Stimulated activated CD4-positive, alpha-beta T cell treated with anti-CD3 and anti-CD28 coated beads, Interleukin-2, amount 100 ng/mL, for 24 hours (primary cell): ENCODE measurements at regions not wholly inside any gene's neighbourhood (a gene's known extent, or its start where the extent isn't known, plus 50 kb on each side); places are given as distances from the start of the nearest gene placed in this dataset.

Experiments
- DNase-seq, 2 donors: peaks; one replicate each; pipeline ENCODE4 v3.0.0-alpha.2; 2020

DNA sequence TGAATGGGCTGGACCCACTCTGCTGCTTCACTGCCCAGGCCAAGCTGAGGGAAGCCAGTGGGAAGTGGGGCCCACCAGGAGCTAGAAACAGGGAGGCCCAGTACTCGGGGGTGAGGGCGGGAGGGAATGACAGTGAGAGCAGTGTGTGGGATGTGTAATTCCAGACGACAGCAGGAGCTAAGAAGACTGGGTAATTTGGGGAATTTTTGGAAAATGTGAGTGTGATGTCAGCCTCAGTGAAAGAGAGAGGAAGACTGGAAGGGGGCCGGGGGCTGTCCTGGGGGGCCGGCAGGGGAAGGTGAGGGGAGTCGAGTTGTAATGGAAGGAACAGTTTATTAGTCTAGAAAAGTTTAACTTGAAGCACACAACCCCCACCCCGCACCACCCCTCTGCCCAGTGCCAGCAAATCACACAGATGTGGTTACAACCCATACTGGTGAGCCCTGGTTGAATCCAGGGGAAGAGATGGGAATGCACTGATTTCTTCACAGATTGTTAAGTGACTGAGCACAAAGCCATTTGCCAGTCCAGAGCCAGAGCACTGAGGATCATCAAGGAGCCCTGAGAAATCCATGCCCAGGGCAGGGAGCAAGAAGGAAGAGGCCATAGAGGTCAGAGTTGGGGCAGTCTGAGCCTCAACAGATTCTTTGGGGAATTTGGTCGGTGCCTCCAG, 76.7 kb upstream of the PKDCC start:
- no peak for DNase-seq

DNA sequence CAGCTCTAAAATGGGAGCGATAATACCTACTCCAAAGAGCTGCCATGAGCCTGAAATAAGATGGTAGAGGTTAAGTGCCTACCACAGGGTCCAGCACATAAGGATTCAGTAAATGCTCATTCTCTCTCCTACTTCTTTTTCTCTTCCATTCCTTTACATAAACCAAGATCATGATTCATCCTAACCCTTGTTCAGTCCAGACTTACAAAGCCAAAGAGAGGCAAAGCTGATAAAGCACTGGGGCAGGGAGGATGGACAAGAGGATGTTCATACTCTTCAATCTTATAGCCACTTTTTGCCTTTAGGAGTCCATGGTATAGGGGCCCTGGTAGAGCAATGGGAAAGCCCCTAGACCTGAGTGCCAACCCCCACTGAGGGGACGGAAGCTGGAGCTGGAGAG, 75.6 kb upstream of the PKDCC start:
- no peak for DNase-seq

DNA sequence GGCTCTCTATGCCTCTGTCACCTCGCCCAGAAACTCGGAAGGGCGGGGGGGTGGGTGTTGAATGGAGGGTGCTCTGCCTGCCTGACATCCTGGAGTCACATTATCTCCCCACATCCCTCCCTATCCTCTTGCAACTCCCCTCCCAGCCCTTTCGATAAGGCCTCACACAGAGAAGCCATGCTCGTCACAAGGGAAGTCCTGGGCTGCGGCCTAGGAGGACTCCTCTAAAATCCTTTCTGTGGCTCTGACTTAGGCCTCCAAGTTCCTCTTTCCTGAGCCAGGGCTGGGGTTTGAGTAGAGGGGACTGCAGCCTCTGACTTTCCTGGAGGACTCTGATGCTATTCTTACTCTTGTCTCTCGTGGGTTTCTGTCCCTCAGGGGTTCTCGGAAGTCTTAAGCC, 75.0 kb upstream of the PKDCC start:
- no peak for DNase-seq

DNA sequence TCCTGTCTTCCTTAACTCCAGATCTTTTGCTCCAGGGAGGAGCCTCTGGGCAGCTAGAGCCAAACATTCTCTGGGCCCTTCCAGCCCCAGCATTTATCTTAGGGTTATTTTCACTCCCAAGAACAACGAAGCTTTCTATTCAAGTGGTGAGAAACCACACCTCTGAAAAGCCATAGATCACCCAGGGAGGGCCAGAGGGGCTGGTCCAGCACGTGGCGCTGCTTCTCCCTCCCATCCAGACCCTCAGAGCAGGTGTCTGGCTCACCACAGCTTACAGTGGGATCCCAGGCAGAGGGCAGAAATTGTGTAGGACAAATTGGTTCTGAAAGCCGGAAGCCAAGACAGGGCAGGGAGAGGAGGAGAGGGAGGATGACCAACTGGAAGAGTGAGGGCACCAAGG, 74.0 kb upstream of the PKDCC start:
- DNase-seq, result no peak

DNA sequence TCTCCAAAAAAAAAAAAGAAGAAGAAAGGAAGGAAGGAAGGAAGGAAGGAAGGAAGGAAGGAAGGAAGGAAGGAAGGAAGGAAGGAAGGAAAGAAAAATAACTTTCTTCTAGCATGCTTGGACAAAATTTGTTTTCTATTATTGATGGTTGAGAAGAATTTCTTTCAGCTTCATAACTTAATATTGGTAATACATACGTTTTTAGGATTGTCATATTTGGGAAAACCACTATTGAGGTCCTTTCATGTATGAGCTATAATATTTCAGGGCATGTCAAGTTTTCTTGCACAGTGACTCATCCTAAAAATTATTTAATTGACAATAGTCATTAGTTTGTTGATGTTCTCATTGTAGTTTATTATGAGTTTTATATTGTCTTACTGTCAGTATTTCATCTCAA, 66.4 kb upstream of the PKDCC start:
- DNase-seq, result no peak

DNA sequence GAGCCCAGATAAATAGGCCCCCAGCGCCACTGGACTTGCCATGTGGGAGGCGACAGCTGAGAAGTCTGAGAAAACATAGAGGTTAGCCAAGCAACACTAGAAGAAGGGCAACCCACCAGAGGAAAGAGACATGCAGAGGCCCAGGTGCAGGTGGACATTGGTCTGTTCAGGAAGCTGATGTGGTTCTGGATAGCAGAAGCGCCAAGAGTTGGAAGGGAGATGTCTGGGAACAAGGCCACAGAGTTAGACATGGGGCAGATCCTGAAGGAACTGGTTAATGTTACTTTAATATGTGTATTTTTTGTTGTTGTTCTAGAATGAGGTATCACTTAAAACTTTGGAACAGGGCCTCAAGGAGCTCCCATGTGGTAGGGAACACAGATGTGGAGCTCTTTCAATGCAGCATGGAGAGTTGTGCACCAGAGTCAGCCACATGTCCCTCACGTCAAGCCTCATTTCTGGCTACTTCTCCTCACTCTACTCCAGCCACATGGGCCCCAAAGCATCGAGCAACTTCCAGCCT, 62.2 kb upstream of the PKDCC start:
- DNase-seq, result no peak

DNA sequence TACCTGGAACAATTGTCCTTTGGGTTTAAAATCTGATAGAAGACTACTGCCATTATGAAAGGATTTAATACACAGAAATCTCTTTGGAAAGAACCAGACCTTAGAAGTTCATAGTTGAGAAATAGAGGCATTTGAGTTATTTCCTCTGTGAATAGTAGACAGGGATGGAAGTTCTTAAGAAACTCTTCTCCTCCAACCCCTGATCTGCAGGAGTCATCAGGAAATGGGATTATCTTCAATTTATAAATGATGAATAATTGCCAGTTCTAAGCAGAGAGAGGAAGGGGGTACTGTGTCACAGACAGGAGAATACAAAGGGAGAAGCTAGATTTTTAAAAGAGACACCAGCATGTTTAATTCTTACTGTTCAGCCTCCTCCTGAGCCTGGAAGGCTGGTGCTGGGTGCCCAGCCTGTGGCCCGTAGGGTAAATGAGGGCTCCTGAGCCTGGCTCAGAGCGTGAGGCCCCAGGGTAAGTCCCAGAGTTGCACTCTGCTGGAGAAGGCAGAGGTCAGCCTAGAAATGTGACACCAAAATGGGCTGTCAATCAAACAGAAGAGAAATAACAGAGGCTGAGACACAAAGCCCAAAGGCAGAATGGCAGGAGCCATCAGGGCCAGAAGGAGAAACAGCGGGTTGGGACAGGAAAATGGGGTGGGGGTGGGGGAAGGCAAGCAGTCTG, 58.2 kb upstream of the PKDCC start:
- no peak for DNase-seq

DNA sequence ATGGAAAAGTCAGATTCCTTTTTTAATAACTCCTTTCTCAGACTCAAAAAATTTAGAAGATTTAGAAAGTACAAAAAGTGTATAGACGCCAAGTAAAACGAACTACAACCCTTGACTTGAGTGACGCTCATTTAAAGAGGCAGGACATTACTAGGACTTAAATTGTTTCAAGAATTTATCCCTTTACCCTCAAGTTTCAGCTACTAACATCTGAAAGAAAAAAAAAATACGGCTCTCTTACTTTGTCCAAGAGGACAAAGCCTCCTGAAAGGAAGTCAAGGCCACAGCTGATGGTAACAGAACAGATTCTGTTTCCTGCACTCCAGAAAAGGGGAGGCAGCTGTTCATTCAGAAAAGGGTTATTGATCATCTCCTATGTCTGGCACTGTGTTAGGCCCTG, 57.6 kb upstream of the PKDCC start:
- no peak for DNase-seq

DNA sequence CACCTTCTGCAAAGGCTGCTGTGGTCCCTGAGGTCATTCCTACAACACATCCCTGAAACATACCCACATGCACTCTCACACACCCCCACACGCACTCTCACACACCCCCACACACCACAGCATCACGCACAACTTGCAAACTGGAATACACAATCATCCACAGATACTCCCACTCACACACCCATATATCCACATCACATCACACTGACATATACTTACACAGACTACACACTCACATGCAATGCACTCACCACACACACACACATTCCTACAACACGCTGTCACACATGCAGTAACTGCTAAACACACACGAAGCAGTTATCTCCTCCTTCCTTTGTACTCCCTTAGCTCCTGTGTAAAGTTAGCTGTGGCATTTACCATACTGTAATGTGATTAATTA, 57.1 kb upstream of the PKDCC start:
- DNase-seq, result no peak

DNA sequence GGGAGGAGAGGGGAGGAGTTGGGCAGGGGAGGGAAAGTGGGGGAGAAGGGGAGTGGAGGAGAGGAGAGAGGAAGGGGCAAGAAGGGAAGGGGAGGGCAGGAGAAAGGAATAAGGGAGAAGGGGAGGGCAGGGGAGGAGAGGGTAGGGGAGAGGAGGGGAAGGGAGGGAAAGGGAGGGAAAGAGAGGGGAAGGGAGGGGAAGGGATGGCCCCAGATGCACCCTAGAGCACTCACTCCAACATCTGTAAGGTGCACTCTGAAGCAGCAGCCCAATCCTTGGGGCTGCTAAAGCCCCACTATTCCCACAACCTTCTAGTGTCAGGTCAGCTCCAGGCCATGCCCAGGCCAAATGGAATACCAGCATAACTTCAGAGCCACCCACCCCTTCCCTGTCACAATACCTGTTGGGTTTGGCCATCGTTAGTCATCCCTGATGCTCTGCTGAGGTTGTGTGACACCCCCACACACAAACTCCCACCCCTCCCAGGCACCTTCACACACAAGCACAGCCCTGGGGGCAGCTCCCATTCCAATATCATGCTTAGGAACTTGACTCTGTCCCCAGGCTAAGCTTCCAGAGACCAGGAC, 55.7 kb upstream of the PKDCC start:
- no peak for DNase-seq

DNA sequence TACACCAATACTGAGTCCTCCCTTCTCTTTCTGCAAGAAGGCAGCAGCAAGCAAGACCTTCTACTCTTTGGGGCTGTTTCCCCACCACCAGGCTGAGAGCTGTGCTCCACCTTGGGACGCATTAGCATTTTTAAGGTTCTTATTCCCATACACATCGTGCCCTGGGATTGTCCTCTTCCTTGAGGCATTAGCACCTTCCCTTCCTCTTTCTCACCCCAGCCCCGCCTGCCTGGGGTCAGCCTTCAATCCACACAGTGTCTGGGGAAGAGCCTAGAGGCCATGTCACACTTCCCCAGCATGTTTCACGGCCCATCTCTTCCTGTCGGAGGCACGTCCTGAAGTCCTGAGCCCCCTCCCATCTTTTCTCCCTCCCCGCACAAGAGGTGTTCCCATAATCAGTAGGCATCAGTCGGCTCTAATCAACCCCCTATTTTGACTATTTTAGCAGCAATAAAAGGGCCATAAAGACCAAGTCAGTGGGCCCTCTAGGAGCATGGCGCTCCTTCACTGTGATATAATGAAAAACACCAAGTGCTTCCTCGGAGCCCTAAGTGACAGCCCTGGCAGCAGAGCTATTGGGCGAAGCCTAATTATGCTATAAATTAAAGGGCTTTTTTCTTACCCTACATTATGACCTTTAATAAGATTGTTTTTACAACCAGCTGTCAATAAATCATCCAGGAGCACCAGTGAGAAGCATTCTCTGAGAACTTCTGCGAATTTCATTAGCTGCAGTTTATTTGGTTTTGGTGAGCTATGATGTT, 55.0 kb upstream of the PKDCC start:
- DNase-seq, result no peak

DNA sequence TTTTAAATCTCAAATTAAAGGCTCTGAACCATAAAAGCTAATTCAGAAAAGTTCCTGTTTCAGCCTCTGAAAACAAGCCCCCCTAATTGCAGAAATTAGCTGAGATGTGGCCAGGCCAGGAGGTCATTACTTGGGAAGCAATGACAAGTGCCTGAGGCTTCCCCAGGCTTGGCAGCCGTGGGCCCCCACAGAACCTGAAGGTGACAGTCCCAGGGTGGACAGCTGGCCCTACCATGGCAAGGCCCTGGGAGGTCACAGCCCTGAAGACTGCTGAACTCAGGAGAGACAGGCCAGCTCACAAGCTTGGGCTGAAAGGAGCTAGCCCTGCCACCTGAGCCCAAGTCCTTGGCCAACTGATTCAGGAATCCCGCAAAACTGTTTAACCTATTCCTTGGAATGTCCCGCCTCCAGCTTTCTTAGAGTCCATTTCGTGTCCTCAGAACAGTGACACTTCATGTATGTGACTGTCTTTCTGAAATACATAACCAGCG, 54.3 kb upstream of the PKDCC start:
- DNase-seq, result no peak

DNA sequence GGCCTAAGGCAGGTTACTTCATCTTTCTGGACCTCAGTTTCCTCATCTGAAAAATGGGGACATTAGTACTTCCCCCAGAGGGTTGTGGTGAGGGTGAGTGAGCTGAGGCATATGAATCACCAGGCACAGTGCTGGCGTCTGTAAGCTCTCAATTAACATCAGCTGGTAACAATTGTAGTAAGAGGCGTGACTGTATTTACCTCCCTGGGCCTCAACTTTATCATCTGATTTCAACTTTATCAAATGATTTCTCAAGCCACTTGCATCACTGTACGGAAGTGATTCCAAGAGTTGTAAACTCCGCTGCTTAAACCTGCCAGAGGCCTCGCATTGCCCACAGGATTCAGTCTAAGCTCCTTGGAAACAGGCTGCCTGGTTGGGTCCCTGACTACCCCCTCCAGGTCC, 53.6 kb upstream of the PKDCC start:
- no peak for DNase-seq

DNA sequence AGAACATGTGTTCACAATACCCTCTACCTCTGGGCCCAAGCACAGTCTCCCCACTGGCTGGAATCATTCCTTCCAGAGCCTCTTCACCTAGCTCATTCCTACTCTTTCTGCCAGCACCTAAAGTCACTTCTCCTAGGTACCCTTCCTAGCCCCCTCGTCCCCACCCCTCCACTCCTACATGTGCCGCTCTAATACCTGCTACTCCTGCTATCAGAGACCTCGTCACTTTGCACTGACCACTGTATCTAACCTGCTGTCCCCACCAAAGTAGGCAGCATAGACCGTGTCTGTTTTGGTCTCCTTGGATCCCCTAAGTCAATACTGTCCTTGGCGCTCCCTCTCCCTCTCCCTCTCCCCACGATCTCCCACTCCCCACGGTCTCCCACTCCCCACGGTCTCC, 53.2 kb upstream of the PKDCC start:
- no peak for DNase-seq

DNA sequence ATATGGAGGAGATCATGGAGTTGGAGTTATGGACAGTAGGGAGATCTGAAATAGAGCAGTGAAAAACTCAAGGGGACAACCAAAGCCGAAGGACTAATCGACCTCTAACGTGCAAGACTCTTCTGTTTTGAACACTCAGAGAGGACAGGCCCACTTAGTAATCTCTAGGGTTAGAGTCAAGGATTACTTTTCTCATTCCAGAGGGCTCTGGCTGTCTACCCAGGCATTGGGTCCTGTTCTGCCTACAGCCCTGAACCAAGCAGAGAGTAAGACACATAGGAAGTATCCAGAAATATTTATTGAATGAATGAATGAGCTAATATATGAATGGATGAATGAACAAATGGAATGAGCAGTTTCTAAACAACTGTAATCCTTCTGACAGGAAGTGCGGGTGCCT, 50.3 kb upstream of the PKDCC start:
- no peak for DNase-seq
